ENCODE measurements at regions not wholly inside any gene's neighbourhood (a gene's known extent, or its start where the extent isn't known, plus 50 kb on each side); places are given as distances from the start of the nearest gene placed in this dataset.

- TF ChIP-seq CTCF (IDR thresholded peaks at IDR 0.05; ENCODE audit: low read depth, low read length, poor library complexity, severe bottlenecking) (no peak), EZH2phosphoT487 (IDR thresholded peaks at IDR 0.05; ENCODE audit: borderline replicate concordance, low read length) (no peak)
These were observed 464.5 kb upstream of the SALL3 start for GRCh38 chr18:78514910-78515670.
